AG10803 (cell line): ENCODE measurements at regions not wholly inside any gene's neighbourhood (a gene's known extent, or its start where the extent isn't known, plus 50 kb on each side); places are given as distances from the start of the nearest gene placed in this dataset.

Experiments used
- DNase-seq: peaks from one replicate; pipeline ENCODE4 v3.0.0; 2010; ENCODE audit warnings: low read depth
- H3K4me3 ChIP-seq: 2 replicates; pipeline ENCODE4 v1.5.1; 2011; ENCODE audit warnings: mild to moderate bottlenecking, low read length, control low read depth
- CTCF ChIP-seq: conservative IDR thresholded peaks from 2 replicates; pipeline ENCODE4 v1.5.1; 2011; ENCODE audit warnings: mild to moderate bottlenecking, low read length, control low read depth, inconsistent platforms

- peak; percentile 45 for TF ChIP-seq CTCF
- H3K4me3 ChIP-seq = no peak overlapping the region
- DNase-seq = peak; percentile 25
Measured at GRCh38 chr7:124171068-124171467, 138.2 kb upstream of the TMEM229A start.

GRCh38 chr7:124168616-124169015 lies 135.7 kb upstream of the TMEM229A start:
- DNase-seq = no peak
- TF ChIP-seq CTCF = no peak
- no peak overlapping the region for H3K4me3 ChIP-seq

GRCh38 chr7:124162667-124163066 lies 129.8 kb upstream of the TMEM229A start:
- DNase-seq = peak; percentile 3
- no peak for TF ChIP-seq CTCF

GRCh38 chr7:124155432-124156022 lies 122.7 kb upstream of the TMEM229A start:
- no peak overlapping the region for H3K4me3 ChIP-seq
- DNase-seq = peak; percentile 27
- TF ChIP-seq CTCF = peak; percentile 61

More at GRCh38 chr7:124162667-124163066, 129.8 kb upstream of the TMEM229A start:
- no peak overlapping the region for H3K4me3 ChIP-seq

GRCh38 chr7:124152859-124153692 lies 120.2 kb upstream of the TMEM229A start:
- DNase-seq = peak; percentile 12
- TF ChIP-seq CTCF = peak; percentile 42
- no peak overlapping the region for H3K4me3 ChIP-seq

GRCh38 chr7:124137664-124138063 lies 104.8 kb upstream of the TMEM229A start:
- H3K4me3 ChIP-seq = no peak overlapping the region
- TF ChIP-seq CTCF = no peak
- DNase-seq = no peak

GRCh38 chr7:124124201-124124600 lies 91.3 kb upstream of the TMEM229A start:
- no peak for DNase-seq
- no peak for TF ChIP-seq CTCF
- no peak overlapping the region for H3K4me3 ChIP-seq
